GM12878 (cell line): ENCODE measurements at regions not wholly inside any gene's neighbourhood (a gene's known extent, or its start where the extent isn't known, plus 50 kb on each side); places are given as distances from the start of the nearest gene placed in this dataset.
A peak's percentile ranks its signal among the peaks of the same experiment; 100 is the strongest.

ENCODE experiments used
- ATF7 ChIP-seq: fragments of 450-650 bp; IDR thresholded peaks from 2 replicates; pipeline ENCODE4 v1.6.1; 2016; ENCODE audit warnings: low read depth, mild to moderate bottlenecking
- BCL11A ChIP-seq: IDR thresholded peaks from 2 replicates; pipeline ENCODE4 v1.6.1; 2011; ENCODE audit warnings: low read depth, low read length
- CBX3 ChIP-seq: fragments of 200-600 bp; sonication (generic); IDR thresholded peaks from 2 replicates; pipeline ENCODE4 v1.6.1; 2016; ENCODE audit warnings: low read depth, borderline replicate concordance
- CBX5 ChIP-seq: sonication (generic); IDR thresholded peaks from 2 replicates; pipeline ENCODE4 v1.6.1; 2016; ENCODE audit warnings: low read depth, moderate library complexity, mild to moderate bottlenecking, inconsistent platforms
- EED ChIP-seq: sonication (generic); IDR thresholded peaks from 2 replicates; pipeline ENCODE4 v1.6.1; 2016; ENCODE audit warnings: antibody characterized with exemption, low read depth
- IRF4 ChIP-seq: IDR thresholded peaks from 2 replicates; pipeline ENCODE4 v1.6.1; 2011; ENCODE audit warnings: low read depth, low read length
- MEF2A ChIP-seq: IDR thresholded peaks from 2 replicates; pipeline ENCODE4 v1.6.1; 2011; ENCODE audit warnings: low read depth, mild to moderate bottlenecking, low read length, moderate library complexity; ENCODE audit not compliant: insufficient read depth
- NFIC ChIP-seq: IDR thresholded peaks from 2 replicates; pipeline ENCODE4 v1.6.1; 2012; ENCODE audit warnings: low read depth, mild to moderate bottlenecking, inconsistent platforms, low read length, moderate library complexity
- NR2F1 ChIP-seq: fragments of 450-650 bp; conservative IDR thresholded peaks from 2 replicates; pipeline ENCODE4 v1.6.1; 2017; ENCODE audit warnings: mild to moderate bottlenecking
- POLR2A ChIP-seq: IDR thresholded peaks from 2 replicates; pipeline ENCODE4 v1.6.1; 2011; ENCODE audit warnings: low read depth, mild to moderate bottlenecking, low read length
- POU2F2 ChIP-seq: IDR thresholded peaks from 3 replicates; pipeline ENCODE4 v1.6.1; 2011; ENCODE audit warnings: low read depth, mild to moderate bottlenecking, low read length, borderline replicate concordance
- RAD51 ChIP-seq: fragments of 450-650 bp; IDR thresholded peaks from 2 replicates; pipeline ENCODE4 v1.6.1; 2016; ENCODE audit warnings: moderate library complexity, mild to moderate bottlenecking, inconsistent platforms
- RFX5 ChIP-seq: IDR thresholded peaks from 2 replicates; pipeline ENCODE4 v1.6.1; 2011; ENCODE audit warnings: low read depth, low read length, improper control_type of control experiment
- SIN3A ChIP-seq: IDR thresholded peaks from 2 replicates; pipeline ENCODE4 v1.6.1; 2012; ENCODE audit warnings: low read depth, low read length, improper control_type of control experiment
- SMAD1 ChIP-seq: fragments of 450-650 bp; IDR thresholded peaks from 2 replicates; pipeline ENCODE4 v1.6.1; 2018; ENCODE audit warnings: mild to moderate bottlenecking, low read depth; ENCODE audit not compliant: partially characterized antibody
- SREBF2 ChIP-seq: IDR thresholded peaks from 2 replicates; pipeline ENCODE4 v1.6.1; 2012; ENCODE audit warnings: mild to moderate bottlenecking, low read length
- TCF7 ChIP-seq: IDR thresholded peaks from 2 replicates; pipeline ENCODE4 v1.6.1; 2014; ENCODE audit warnings: antibody characterized with exemption, borderline replicate concordance
- YY1 ChIP-seq: IDR thresholded peaks from 2 replicates; pipeline ENCODE4 v1.6.1; 2011; ENCODE audit warnings: low read depth, mild to moderate bottlenecking, low read length
- ZNF274 ChIP-seq: IDR thresholded peaks from one replicate; pipeline ENCODE4 v1.8.0; 2011; ENCODE audit not compliant: insufficient read length, insufficient read depth
- ZNF384 ChIP-seq: IDR thresholded peaks from 2 replicates; pipeline ENCODE4 v1.6.1; 2012; ENCODE audit warnings: low read depth, mild to moderate bottlenecking, low read length, improper control_type of control experiment, borderline replicate concordance
- ZNF622 ChIP-seq: fragments of 450-650 bp; IDR thresholded peaks from 2 replicates; pipeline ENCODE4 v1.6.1; 2017; ENCODE audit warnings: mild to moderate bottlenecking, inconsistent platforms
- TF ChIP-seq, protein P1 (sequence below): IDR thresholded peaks from 2 replicates; pipeline ENCODE4 v1.6.1; 2011; ENCODE audit warnings: borderline replicate concordance, low read depth, mild to moderate bottlenecking, moderate library complexity, mixed read lengths, low read length; ENCODE audit not compliant: insufficient read depth; ENCODE audit errors: extremely low read length
- TF ChIP-seq, protein P2 (sequence below): fragments of 150-350 bp; IDR thresholded peaks from 2 replicates; pipeline ENCODE4 v1.6.1; 2016; ENCODE audit warnings: low read depth, low read length
- TF ChIP-seq, protein P3 (sequence below): fragments of 450-650 bp; IDR thresholded peaks from 2 replicates; pipeline ENCODE4 v1.6.1; 2016; ENCODE audit warnings: mild to moderate bottlenecking
- TF ChIP-seq, protein P4 (sequence below): IDR thresholded peaks from 2 replicates; pipeline ENCODE4 v1.6.1; 2011; ENCODE audit warnings: mild to moderate bottlenecking, low read depth, low read length, moderate library complexity; ENCODE audit not compliant: insufficient replicate concordance

DNA sequence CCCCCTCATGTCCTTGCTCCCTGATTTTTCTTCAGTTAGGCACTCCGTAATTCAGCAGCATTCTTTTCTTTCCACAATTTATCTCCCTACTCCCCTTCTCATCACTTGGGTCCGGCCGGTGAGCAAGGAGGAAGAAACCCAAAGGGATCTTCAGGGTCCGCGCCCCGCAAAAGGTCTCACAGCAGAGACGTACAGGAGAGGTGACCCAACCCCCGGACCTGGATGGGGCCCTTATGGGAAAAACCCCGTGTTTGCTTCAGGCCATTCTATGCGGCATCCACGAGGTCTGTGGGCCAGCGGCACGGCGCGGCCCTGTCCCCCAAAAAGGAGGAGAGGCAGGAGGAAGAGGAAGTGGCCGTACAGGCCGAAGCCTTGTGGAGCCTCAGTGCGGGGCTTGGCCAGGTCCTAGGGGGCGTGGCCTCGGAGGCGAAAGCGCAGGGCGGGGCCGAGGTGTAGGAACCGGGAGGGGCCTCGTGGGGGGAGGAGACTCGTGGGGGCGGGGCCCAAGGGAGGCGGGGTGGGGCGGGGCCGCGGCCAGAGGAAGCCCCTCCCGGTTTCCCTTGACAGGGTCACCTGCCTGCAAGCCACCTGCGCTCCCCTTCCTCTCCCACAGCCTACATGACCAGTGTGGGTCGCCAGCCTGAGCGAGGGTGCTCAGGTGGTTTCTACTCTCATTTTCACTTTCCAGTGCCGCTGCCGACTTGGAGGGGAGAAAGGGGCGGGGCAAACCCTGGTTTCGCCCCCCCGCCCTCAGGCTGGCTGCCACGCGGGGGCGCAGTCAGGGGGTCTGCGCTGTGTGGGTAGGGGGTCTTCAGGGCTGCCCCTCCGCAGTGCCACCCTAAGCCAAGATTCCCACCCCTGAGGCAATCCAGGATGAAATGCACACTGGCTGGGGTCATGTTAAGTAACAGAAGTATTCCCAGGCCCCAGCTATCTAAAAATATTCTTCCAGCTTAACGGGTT is 156.4 kb upstream of the XPO1 start (continued):
- TF ChIP-seq, protein P1, sequence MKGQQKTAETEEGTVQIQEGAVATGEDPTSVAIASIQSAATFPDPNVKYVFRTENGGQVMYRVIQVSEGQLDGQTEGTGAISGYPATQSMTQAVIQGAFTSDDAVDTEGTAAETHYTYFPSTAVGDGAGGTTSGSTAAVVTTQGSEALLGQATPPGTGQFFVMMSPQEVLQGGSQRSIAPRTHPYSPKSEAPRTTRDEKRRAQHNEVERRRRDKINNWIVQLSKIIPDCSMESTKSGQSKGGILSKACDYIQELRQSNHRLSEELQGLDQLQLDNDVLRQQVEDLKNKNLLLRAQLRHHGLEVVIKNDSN: peak; percentile 38
- TF ChIP-seq ZNF274: no peak
- TF ChIP-seq IRF4: peak; percentile 61; the same call in 1 of the 2 replicates
- no peak for TF ChIP-seq ATF7
- TF ChIP-seq EED: peak; percentile 28; the same call in 1 of the 2 replicates
- TF ChIP-seq, protein P2, sequence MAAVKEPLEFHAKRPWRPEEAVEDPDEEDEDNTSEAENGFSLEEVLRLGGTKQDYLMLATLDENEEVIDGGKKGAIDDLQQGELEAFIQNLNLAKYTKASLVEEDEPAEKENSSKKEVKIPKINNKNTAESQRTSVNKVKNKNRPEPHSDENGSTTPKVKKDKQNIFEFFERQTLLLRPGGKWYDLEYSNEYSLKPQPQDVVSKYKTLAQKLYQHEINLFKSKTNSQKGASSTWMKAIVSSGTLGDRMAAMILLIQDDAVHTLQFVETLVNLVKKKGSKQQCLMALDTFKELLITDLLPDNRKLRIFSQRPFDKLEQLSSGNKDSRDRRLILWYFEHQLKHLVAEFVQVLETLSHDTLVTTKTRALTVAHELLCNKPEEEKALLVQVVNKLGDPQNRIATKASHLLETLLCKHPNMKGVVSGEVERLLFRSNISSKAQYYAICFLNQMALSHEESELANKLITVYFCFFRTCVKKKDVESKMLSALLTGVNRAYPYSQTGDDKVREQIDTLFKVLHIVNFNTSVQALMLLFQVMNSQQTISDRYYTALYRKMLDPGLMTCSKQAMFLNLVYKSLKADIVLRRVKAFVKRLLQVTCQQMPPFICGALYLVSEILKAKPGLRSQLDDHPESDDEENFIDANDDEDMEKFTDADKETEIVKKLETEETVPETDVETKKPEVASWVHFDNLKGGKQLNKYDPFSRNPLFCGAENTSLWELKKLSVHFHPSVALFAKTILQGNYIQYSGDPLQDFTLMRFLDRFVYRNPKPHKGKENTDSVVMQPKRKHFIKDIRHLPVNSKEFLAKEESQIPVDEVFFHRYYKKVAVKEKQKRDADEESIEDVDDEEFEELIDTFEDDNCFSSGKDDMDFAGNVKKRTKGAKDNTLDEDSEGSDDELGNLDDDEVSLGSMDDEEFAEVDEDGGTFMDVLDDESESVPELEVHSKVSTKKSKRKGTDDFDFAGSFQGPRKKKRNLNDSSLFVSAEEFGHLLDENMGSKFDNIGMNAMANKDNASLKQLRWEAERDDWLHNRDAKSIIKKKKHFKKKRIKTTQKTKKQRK: no peak
- TF ChIP-seq RFX5: 0 out of 2 replicates have a peak, but pooled peaks have one; percentile 7
- TF ChIP-seq NFIC: no peak
- TF ChIP-seq, protein P3, sequence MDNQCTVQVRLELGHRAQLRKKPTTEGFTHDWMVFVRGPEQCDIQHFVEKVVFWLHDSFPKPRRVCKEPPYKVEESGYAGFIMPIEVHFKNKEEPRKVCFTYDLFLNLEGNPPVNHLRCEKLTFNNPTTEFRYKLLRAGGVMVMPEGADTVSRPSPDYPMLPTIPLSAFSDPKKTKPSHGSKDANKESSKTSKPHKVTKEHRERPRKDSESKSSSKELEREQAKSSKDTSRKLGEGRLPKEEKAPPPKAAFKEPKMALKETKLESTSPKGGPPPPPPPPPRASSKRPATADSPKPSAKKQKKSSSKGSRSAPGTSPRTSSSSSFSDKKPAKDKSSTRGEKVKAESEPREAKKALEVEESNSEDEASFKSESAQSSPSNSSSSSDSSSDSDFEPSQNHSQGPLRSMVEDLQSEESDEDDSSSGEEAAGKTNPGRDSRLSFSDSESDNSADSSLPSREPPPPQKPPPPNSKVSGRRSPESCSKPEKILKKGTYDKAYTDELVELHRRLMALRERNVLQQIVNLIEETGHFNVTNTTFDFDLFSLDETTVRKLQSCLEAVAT: no peak
- TF ChIP-seq CBX3: no peak
- TF ChIP-seq SIN3A: 0 out of 2 replicates have a peak, but pooled peaks have one; percentile 52
- no peak; the same call in 1 of the 2 replicates for TF ChIP-seq ZNF384
- TF ChIP-seq NR2F1: peak; percentile 31; the same call in 1 of the 2 replicates
- peak; percentile 68; the same call in 2 of the 3 replicates for TF ChIP-seq POU2F2
- TF ChIP-seq TCF7: no peak
- no peak for TF ChIP-seq SMAD1
- peak; percentile 47 for TF ChIP-seq YY1
- no peak for TF ChIP-seq SREBF2
- TF ChIP-seq POLR2A: peak; percentile 97
- 0 out of 2 replicates have a peak, but pooled peaks have one; percentile 29 for TF ChIP-seq RAD51
- 0 out of 2 replicates have a peak, but pooled peaks have one; percentile 19 for TF ChIP-seq MEF2A
- no peak for TF ChIP-seq ZNF622
- TF ChIP-seq BCL11A: 0 out of 2 replicates have a peak, but pooled peaks have one; percentile 9
- TF ChIP-seq CBX5: no peak
- TF ChIP-seq, protein P4, sequence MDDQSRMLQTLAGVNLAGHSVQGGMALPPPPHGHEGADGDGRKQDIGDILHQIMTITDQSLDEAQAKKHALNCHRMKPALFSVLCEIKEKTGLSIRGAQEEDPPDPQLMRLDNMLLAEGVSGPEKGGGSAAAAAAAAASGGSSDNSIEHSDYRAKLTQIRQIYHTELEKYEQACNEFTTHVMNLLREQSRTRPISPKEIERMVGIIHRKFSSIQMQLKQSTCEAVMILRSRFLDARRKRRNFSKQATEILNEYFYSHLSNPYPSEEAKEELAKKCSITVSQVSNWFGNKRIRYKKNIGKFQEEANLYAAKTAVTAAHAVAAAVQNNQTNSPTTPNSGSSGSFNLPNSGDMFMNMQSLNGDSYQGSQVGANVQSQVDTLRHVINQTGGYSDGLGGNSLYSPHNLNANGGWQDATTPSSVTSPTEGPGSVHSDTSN: no peak
